Skin of body (tissue), 1 donor: ENCODE measurements at regions not wholly inside any gene's neighbourhood (a gene's known extent, or its start where the extent isn't known, plus 50 kb on each side); places are given as distances from the start of the nearest gene placed in this dataset.

ENCODE experiments used
- DNase-seq: peaks from one replicate; lab custom pipeline; 2025; lab: John Stamatoyannopoulos, UW

GRCh38 chr3:193873426-193874201 lies 262.3 kb upstream of the HES1 start:
- DNase-seq = no peak

GRCh38 chr3:193874512-193874911 lies 261.4 kb upstream of the HES1 start:
- no peak for DNase-seq

- DNase-seq = no peak
These were observed 260.9 kb upstream of the HES1 start for GRCh38 chr3:193874997-193875593.

- no peak for DNase-seq
These were observed 260.2 kb upstream of the HES1 start for GRCh38 chr3:193875601-193876321.

GRCh38 chr3:193879099-193879863 lies 256.7 kb upstream of the HES1 start:
- no peak for DNase-seq

GRCh38 chr3:193879864-193880242 lies 256.1 kb upstream of the HES1 start:
- no peak for DNase-seq

GRCh38 chr3:193882091-193882490 lies 253.9 kb upstream of the HES1 start:
- DNase-seq = no peak

- no peak for DNase-seq
These were observed 252.4 kb upstream of the HES1 start for GRCh38 chr3:193883551-193883950.

GRCh38 chr3:193884027-193884426 lies 251.9 kb upstream of the HES1 start:
- DNase-seq = no peak

- no peak for DNase-seq
These were observed 251.3 kb upstream of the HES1 start for GRCh38 chr3:193884652-193885051.

GRCh38 chr3:193885832-193886231 lies 250.1 kb upstream of the HES1 start:
- no peak for DNase-seq

- no peak for DNase-seq
These were observed 245.7 kb upstream of the HES1 start for GRCh38 chr3:193890016-193890897.

- DNase-seq = no peak
These were observed 241.7 kb upstream of the HES1 start for GRCh38 chr3:193894121-193894863.

- DNase-seq = peak; percentile 64
These were observed 240.5 kb upstream of the HES1 start for GRCh38 chr3:193895409-193895808.

- DNase-seq = no peak
These were observed 239.5 kb upstream of the HES1 start for GRCh38 chr3:193896419-193896818.

GRCh38 chr3:193897288-193897687 lies 238.7 kb upstream of the HES1 start:
- DNase-seq = no peak

- no peak for DNase-seq
These were observed 238.2 kb upstream of the HES1 start for GRCh38 chr3:193897731-193898180.

GRCh38 chr3:193899001-193899400 lies 236.9 kb upstream of the HES1 start:
- no peak for DNase-seq

- DNase-seq = no peak
These were observed 234.9 kb upstream of the HES1 start for GRCh38 chr3:193901007-193901406.
